Panc1 (cell line): ENCODE measurements at regions not wholly inside any gene's neighbourhood (a gene's known extent, or its start where the extent isn't known, plus 50 kb on each side); places are given as distances from the start of the nearest gene placed in this dataset.

Source experiments
- ATAC-seq: fragments of 200-7000 bp; cut with Tn5 transposase; 2 replicates; pipeline ENCODE4 v1.9.1; 2020; ENCODE audit warnings: mild to moderate bottlenecking, moderate library complexity
- BruUV-seq: library from RNA; stranded (reverse); fragments of 400-500 nt; replicated peaks from 2 replicates; lab custom pipeline; 2021; lab: Mats Ljungman, UMichigan
- CTCF ChIA-PET: fragments of 300-600 bp; sonication (Branson Sonifier 250); formaldehyde crosslinking; loops from one replicate; lab custom pipeline; 2022; ENCODE audit warnings: antibody characterized with exemption; lab: Charles Lee
- POLR2A ChIA-PET: fragments of 300-600 bp; sonication (Branson Sonifier 250); formaldehyde crosslinking; loops from one replicate; lab custom pipeline; 2022; ENCODE audit warnings: antibody characterized with exemption; lab: Charles Lee
- DNase-seq: peaks from one replicate; pipeline ENCODE4 v3.0.0-alpha.2; 2010; ENCODE audit warnings: low read depth, low spot score
- H3K27ac ChIP-seq: 2 replicates; pipeline ENCODE4 v1.5.1; 2011; ENCODE audit warnings: mild to moderate bottlenecking, low read length, inconsistent platforms
- H3K27me3 ChIP-seq: fragments of 200-500 bp; sonication (Bioruptor generic); 2 replicates; pipeline ENCODE4 v1.6.0; 2014; ENCODE audit warnings: low read length, inconsistent platforms; ENCODE audit not compliant: control insufficient read depth, insufficient read depth
- H3K36me3 ChIP-seq: fragments of 200-500 bp; sonication (Bioruptor generic); 2 replicates; pipeline ENCODE4 v1.5.1; 2014; ENCODE audit warnings: inconsistent platforms, mild to moderate bottlenecking, low read length, moderate library complexity; ENCODE audit not compliant: control insufficient read depth, insufficient read depth
- H3K4me1 ChIP-seq: 2 replicates; pipeline ENCODE4 v1.5.1; 2011; ENCODE audit warnings: inconsistent platforms, mild to moderate bottlenecking, low read length, moderate library complexity; ENCODE audit not compliant: control insufficient read depth, insufficient read depth
- H3K4me3 ChIP-seq, 2 experiments: 2 replicates each; pipeline ENCODE4 v1.5.1; 2011 to 2012; ENCODE audit warnings: low read depth in 2 of 2, low read length in 2 of 2, mild to moderate bottlenecking in 2 of 2, inconsistent platforms in 1 of 2, moderate library complexity in 1 of 2
- H3K9me3 ChIP-seq: fragments of 200-500 bp; sonication (Bioruptor generic); 2 replicates; pipeline ENCODE4 v1.5.1; 2014; ENCODE audit warnings: low read depth, mild to moderate bottlenecking, inconsistent platforms, low read length, moderate library complexity; ENCODE audit not compliant: control insufficient read depth, insufficient read depth
- CTCF ChIP-seq: fragments of 450-650 bp; IDR thresholded peaks from 2 replicates; pipeline ENCODE4 v1.5.1; 2017; ENCODE audit warnings: mild to moderate bottlenecking
- POLR2AphosphoS5 ChIP-seq: IDR thresholded peaks from 2 replicates; pipeline ENCODE4 v1.6.1; 2012; ENCODE audit warnings: mild to moderate bottlenecking, low read depth, low read length, moderate library complexity
- REST ChIP-seq, 2 experiments: IDR thresholded peaks; 2 replicates each; pipeline ENCODE4 v1.6.1; 2011 to 2012; ENCODE audit warnings: low read depth in 2 of 2, control low read depth in 1 of 2, low read length in 1 of 2, mild to moderate bottlenecking in 1 of 2, moderate library complexity in 1 of 2; ENCODE audit not compliant: insufficient read depth in 1 of 2
- SIN3A ChIP-seq: IDR thresholded peaks from 2 replicates; pipeline ENCODE4 v1.6.1; 2012; ENCODE audit warnings: low read depth, mild to moderate bottlenecking, low read length, moderate library complexity, borderline replicate concordance; ENCODE audit not compliant: insufficient read depth
- TCF7L2 ChIP-seq: IDR thresholded peaks from 2 replicates; pipeline ENCODE4 v1.6.1; 2011; ENCODE audit warnings: mild to moderate bottlenecking, low read depth, low read length, inconsistent platforms
- in situ Hi-C: cut with HindIII; loops from 2 replicates; pipeline ENCODE4 v1.10.0; 2016; ENCODE audit warnings: low sequenced_read_pairs, low pct_unique_long_range_greater_than_20kb
- intact Hi-C: fragments of 100-400 bp; cut with micrococcal nuclease; formaldehyde crosslinking; loops from one replicate; pipeline ENCODE4 v1.10.0; 2022; ENCODE audit not compliant: unreplicated experiment

DNA sequence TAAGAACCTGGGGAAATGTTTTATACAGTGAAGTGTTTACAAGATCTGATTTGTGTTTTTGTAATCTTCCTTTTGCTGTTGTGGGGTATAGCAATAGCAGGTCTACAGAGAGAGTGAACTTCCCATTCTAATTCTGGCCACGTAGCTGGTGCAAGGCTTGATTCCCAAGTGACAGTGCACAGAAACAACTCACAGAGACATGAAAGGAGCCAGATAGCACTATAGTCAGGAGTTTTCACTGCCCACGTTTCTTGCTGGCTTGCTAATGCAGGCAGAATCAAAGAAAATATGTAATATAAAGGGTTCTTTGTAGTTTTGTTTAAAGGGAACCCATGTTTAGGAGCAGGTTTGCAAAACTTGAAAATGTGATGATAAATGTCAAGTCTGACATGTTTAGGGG is 170.9 kb upstream of the IVNS1ABP start:
- POLR2A ChIA-PET, result no interaction called here
- Histone ChIP-seq H3K27me3 (no peaks in the 10 kb centered on the region), H3K4me1 (no peaks in the 10 kb centered on the region), H3K4me3 (no peak overlapping the region), H3K9me3 (no peaks in the 10 kb centered on the region), H3K36me3 (no peaks in the 10 kb centered on the region), H3K27ac (peak overlapping the region; percentile 48)
- ATAC-seq, result no peak
- in situ Hi-C loops (no loop called here), intact Hi-C loops (no loop called here)
- DNase-seq, result no peak
- no peak for TF ChIP-seq CTCF
- TF ChIP-seq SIN3A, result no peak
- no peak for TF ChIP-seq TCF7L2
- TF ChIP-seq POLR2AphosphoS5, result no peak
- no peak for TF ChIP-seq REST (IDR thresholded peaks at IDR 0.05; ENCODE audit: insufficient read depth in 1 of 2, low read depth in 2 of 2, low read length in 1 of 2)
- CTCF ChIA-PET, result no interaction called here
- no TSS peak for BruUV-seq

GRCh38 chr1:185487026-185487425 is 170.0 kb upstream of the IVNS1ABP start:
- POLR2A ChIA-PET, result no interaction called here
- in situ Hi-C loops (no loop called here), intact Hi-C loops (no loop called here)
- CTCF ChIA-PET, result no interaction called here
- ATAC-seq (no peak), DNase-seq (no peak)
- Histone ChIP-seq H3K9me3 (no peaks in the 10 kb centered on the region), H3K4me3 (no peak overlapping the region), H3K27ac (no peak overlapping the region), H3K36me3 (no peaks in the 10 kb centered on the region), H3K27me3 (no peaks in the 10 kb centered on the region), H3K4me1 (no peaks in the 10 kb centered on the region)
- BruUV-seq, result no TSS peak
- TF ChIP-seq CTCF (no peak), SIN3A (no peak)
